HG02943 (cell line): ENCODE measurements at regions not wholly inside any gene's neighbourhood (a gene's known extent, or its start where the extent isn't known, plus 50 kb on each side); places are given as distances from the start of the nearest gene placed in this dataset.
"Not testable (repeated sequence)": the region's sequence is repeated elsewhere in the genome, so short reads cannot be mapped to it uniquely, and the experiment has no call there.

Source experiments
- ATAC-seq: cut with Tn5 transposase; IDR thresholded peaks from one replicate; pipeline ENCODE4 v1.9.1; 2021; ENCODE audit warnings: mild to moderate bottlenecking, low read depth, moderate library complexity; ENCODE audit not compliant: unreplicated experiment

DNA sequence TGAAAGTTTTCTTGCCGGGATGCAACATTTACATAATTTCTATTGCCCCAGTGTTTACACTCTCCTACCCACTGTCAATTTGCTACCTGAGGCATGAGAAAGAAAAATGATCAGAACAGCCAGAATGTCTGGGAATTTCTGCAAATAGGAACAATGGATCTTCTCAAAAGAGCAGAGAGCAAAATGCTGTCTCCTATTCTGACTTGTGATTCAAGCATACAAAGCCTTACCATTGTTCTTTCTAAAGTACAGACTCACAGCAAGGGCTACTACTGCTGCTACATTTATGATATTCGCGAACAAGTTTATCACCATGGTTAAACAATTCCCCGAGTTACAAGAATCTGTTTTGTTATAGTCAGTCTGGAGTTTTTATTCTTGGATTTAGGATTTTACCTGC is 329.9 kb upstream of the CELF2 start:
- no peak for ATAC-seq

DNA sequence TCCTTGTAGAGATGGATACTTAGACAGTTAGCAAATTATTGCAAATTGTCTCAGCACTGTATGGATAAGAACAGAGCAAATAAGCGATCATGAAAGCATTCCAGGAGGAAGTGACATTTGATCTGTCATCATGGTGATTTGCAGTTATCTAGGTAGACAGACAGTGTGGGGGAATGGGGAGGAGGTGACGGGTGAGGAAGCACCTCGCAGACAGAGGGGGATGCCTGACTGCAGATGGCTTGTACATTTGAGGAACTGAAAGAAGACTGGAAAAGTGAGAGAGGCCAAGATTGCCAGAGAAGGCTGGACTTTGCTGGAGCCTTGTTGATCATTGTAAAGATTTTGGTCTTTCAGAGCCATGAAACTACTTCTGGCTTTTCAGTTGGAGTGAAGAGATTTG is 318.2 kb upstream of the CELF2 start:
- no peak for ATAC-seq

DNA sequence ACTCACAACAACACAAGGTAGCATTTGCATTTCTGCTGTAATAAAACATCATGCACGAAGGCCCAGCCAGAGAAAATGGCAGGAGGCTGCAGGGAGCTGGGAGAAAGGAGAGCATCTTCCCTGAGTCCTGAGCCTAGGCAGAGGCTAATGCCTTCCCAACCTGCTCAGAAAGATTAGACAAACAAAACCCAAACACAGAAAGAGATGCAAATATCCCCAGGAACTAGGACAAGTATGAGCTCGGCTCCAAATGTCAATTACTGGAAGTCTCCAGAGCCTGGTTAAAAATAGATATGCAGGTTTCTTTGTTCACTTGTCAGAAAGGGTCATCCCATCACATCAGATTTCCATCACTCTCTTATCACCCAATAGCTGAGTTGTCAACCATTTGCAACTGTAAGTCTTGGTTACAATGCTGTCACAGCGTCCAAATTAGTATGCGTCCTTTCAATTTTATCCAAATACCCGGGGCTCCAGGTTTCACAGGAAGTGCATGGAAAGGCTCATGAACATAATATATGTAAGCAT is 316.5 kb upstream of the CELF2 start:
- ATAC-seq = no peak

DNA sequence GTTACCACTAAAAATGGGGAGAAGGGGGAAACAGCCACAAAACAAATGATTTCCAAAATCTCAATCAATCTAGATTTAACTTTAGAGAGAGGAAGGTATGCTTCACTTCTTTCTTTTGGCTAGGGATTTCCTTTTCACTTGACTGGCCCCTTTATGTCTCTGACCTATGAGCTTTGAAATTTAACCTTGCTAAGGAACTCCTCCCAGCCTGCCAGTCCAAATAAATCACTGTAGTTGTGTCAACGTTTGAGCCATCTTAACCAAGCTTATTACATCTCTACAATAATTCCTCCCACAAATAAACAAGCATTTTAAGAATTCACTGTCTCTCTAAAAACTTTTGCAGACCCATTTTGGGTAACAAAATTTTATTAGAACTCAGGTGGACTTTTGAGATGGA is 315.5 kb upstream of the CELF2 start:
- no peak for ATAC-seq

DNA sequence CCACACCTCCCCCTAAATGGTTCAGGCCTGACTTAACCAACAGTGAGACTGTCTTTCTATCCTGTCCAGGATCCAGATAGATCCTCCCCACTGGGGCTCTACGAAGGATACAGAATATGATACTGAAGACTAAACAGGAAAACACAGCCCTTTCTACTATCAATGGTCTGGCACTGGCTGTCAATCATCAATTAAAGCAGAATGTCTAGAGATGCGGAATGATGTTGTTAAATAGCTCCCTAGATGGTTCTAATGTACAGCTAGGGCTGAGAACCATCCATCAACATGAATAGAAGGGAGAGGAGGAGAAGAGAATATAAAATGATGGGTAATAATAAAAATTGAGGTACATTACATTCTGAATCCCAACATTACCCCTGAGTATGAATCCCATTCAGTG is 314.3 kb upstream of the CELF2 start:
- ATAC-seq = no peak

DNA sequence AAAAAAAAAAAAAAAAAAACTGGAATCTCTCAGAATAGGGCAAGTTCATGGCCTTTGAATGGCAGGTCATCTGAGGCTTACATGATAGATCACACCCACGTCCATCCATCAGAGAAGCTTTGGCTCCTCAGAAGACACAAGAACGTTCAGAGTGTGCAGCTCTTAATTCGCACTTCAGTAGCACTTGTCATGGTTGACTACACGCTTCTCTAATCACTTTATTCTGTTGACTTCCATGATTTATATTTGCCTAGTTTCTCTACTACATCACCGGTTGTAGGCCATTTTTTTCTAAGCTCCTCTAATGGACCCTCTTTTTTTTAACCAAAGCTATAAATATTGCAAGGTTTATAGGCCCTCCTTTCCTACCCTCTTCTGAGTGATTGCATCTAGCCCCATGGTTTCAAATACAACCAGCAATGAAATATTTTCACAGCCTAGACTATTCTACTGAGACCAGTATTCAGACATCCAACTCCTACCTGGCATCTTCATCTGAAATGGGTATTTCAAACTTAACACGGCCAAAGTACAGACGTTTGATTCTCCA is 305.4 kb upstream of the CELF2 start:
- no peak for ATAC-seq

DNA sequence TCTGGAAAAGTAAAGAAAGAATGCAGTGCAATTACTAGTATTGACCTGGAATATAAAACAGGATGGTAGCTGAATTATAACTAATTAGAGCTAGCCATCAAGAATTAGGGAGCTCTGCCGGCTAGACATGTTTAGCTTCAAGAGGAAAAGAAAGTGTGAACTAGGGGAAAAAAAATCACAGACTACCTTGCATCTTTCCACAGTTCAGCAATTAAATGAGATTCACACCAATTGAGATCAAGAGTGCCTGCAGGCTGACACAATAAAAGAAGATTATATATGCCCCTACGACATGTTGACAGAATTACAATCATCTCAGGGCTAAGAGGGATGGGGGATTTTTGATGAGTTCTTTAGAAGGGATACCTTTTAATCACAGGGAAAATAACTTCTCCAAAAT is 303.3 kb upstream of the CELF2 start:
- ATAC-seq = no peak

DNA sequence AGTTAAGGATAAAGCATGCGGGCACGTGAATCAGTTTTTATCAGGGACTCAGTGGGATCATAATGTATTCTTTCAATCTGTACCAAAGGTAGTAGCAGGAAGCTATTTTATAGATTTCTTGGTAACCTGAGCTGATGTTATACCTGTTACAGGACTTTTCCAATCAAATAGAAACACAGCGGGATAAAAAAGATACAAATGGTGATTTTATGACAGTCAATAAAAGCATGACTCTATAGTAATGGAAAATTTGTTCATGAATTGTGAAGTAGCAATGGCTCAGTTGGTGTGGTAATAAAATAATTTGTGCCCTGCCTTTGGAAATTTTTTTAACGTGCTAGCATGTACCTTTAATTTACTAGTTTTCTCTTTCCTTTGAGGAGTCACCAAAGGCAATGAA is 300.7 kb upstream of the CELF2 start:
- ATAC-seq = no peak

DNA sequence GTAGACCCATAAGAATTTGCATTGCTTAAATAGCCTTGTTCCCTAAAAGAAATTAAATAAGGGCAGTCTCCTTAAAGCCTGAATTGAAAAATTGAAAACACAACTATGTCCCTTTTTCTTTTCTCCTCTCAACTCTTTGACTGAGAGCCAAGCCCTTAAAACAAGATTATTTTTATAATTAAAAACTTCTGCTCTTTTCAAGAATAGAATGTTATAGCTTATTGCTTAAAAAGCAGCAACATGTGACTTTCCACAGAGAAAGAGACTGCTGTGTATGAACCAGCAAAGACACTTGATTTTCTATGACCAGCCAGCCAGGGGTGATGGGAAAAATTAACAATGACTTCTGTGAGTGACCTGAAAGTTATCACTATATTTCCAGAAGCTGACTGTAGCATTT is 295.2 kb upstream of the CELF2 start:
- ATAC-seq = no peak

DNA sequence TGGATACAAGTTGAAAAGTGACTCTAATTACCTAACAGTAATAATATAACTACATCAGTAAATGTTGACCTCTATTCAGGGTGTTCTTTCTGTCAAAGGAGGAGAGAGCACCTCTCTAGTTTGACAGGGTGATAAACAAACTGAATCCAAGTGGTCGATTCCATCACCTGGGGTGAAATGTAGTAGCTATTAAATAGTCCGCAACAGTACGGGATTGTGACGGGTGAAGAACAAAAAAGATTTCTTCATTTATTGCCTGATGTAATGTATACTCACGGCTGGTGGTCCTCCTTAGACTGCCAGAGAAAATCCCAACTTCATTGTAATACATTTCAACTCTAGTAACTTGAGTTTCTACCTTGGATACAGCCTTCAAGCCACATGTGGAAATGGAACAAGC is 292.5 kb upstream of the CELF2 start:
- ATAC-seq = no peak

DNA sequence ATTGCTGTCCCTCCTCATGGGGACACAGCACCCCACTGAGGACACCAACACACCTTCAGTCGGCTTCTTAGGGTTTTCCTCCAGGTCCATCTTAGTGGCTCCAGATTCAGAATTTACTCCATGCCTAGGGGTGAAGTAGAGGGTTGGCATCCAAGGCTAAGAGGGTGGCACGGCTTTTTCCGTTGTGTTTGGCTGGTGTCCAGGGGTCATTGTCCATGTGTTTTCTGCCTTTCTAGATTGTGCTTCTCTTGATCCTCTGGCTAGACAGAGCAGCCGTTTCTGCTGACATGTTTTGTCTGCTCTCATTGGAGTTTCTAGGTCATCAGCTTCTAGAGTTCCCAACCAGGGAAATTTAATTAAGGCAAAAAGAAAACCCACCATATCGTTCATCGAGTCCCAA is 291.6 kb upstream of the CELF2 start:
- ATAC-seq = no peak

DNA sequence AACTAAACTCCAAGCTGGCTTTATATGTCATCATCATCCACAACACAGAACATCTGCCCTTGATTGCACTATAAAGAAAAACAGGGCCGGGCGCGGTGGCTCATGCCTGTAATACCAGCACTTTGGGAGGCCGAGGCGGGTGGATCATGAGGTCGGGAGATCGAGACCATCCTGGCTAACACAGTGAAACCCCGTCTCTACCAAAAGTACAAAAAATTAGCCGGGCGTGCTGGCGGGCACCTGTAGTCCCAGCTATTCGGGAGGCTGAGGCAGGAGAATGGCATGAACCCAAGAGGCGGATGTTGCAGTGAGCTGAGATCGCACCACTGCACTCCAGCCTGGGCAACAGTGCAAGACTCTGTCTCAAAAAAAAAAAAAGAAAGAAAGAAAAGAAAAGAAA is 290.3 kb upstream of the CELF2 start:
- ATAC-seq = not testable (repeated sequence)

DNA sequence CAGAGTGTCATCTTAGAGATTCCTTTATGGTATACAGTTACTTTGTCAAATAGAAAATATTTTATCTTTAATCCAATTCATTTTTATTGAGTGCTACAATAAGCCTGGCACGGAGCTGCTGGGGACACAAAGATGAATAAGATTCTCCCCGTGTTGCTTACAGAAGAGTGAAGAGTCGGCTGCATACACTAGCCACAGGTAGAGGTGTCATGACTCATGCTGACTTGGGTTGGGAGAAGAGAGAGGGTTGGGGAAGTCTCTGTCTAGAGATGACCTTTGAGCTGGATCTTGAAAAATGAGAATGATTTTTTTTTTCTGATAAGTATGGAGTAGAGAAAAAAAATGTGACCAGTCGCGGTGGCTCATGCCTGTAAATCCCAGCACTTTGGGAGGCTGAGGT is 289.9 kb upstream of the CELF2 start:
- no peak for ATAC-seq

DNA sequence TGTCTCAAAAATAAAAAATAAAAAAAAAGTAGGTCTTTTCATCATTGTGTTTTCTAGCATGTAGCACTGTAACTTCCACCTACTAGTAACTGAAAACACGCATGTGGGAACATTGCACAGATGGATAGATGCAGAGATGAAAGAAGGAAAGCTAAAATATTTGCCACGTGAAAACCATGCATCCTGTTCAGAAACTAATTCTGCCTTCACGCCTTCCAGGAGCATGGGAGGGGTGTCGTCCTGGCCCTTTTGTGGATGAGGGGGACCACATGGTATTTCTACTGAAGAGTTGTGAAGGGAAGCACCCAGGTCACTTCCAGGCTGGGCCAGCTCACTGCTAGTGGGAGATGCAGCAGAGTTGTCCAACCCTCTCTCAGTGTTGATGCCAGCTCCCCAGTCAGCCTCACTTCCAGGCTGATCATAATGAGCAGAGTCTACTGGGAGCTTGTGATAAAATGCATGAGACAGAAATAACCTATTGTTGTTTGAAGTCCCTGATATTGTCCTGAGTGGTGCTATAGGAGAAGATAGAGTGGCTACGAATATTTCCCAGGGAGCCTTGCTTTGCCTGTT is 287.1 kb upstream of the CELF2 start:
- no peak for ATAC-seq

DNA sequence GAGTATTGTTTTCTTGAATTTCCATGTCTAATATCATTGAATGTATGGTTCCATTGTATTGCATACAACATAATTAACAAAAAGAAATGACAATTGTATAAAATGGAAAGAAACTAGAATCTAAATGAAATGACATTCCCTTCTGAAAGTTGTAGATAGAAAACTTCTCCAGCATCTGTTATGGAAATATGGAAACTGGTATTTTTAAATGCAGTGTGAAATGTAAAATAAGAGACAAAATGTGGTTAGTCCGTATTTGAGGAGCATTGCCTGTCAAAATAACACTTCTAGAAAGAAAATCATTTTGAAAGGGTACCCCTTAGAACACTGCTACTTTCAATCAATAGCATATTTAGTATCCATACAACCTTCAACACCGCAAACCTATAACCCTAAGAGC is 286.3 kb upstream of the CELF2 start:
- ATAC-seq = no peak

DNA sequence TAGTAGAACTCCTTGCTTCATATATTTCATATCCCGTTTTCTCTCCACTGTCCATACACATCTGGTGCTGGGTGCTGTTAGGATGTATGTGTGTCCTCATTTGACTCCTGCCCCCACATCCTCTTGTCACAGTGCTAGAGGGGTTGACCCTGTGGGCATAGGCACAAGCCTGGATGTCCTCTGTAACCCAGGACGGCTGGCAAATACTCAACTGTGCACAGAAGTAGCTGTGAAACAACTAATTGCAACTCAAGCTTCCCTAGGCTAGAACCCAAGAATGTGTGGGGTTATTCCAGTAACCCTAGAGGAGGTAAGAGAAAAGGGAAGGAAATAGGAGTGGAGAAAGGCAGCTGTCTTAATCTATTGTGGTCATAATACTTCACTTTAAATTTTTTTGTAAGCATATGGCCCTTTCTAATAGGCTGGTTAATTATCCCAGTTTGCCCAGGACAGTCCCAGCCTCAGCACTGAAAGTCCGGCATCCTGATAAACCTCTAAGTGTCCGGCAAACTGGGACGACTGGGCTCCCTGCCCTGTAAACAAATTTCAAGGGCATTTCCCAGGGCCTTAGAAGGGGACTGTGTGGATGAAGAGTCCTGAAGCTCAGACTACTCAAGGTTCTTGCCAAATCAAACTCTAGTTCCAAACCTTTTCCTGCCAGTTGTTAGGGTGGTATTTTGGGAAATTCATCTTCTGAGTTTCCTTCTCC is 283.2 kb upstream of the CELF2 start:
- ATAC-seq = no peak

DNA sequence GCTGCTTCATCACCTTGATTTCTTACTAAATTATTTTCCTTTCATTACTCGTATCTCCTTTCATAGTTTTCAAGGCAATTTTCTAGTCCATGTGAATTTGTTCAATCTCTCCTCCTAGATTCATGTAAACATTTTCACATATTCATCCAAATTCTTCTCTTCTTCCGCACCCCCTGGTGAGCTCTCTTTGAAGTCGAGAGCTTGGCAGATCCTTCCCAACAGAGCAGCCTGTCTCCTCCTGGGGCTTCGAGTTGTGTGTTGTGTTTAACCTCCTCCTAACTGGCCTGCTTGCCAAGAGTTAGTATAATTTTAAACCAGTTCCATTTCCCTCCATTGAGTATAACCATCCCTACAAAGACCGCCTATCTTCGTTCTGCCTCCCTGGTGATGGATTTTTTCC is 272.4 kb upstream of the CELF2 start:
- no peak for ATAC-seq

DNA sequence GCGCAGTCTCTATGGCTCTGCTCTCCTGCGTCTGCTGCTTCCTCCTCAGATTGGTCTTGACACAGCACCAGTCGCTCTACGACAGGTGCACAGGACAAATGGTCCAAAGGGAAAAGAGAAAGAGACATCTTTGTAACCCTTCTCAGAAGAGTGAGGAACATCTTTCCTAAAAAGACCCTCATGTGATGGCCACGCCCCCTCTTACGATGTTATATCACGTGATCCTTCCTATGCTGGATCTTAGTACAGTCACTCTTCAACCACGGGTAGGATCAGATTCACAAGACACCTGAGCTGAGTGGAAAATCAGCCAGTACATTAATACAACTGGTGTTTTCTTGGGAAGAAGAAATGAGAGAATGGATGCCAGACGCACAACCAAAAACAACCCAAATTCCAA is 262.2 kb upstream of the CELF2 start:
- ATAC-seq = no peak

DNA sequence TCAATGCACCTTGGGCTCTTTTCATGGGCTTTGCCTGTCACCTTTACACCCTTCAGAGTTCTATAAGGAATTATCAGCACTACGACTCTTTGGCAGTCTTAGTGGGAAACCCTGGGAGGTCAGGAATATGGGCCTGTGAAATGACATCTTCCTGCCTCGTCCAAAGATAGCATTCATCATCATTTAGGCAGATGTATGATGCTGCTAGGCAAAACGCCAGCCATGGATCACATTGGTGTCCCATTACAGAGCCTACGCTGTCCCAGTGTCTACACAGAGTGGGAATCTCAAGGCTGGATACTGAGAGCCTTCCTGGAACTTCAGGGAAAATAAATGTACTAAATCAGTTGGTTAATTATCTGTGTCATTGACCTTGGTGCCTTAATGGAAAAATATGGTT is 259.4 kb upstream of the CELF2 start:
- ATAC-seq = no peak

DNA sequence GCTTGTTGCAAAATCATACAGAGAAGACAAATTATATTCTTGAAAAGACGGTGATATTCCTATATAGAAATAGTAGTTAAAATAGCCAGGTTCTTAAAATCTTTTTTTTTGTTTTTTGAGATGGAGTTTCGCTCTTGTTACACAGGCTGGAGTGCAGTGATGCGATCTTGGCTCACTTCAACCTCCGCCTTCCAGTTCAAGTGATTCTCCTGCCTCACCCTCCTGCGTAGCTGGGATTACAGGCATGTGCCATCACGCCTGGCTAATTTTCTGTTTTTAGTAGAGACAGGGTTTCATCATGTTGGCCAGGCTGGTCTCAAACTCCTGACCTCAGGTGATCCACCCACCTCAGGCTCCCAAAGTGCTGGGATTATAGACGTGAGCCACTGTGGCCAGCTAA is 257.9 kb upstream of the CELF2 start:
- not testable (repeated sequence) for ATAC-seq

DNA sequence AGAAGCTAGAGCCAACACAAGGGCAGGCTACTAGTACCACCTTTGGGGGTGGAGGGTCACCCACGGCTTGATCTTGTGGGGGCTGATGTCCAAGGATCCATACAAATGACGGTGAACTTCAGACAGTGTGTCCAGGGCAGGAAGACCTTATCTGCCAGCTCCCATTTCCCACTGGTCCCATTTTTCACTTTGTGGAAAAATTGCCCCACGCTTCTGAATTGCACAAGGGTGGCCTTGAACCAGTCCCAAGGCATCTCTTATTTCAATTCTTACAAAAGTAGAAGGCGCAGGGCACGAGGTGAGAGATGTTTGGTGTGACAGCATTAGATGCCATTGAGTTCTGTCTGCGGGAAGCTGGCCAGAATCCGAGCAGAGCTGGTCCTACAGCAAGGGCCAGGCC is 252.7 kb upstream of the CELF2 start:
- ATAC-seq = no peak

DNA sequence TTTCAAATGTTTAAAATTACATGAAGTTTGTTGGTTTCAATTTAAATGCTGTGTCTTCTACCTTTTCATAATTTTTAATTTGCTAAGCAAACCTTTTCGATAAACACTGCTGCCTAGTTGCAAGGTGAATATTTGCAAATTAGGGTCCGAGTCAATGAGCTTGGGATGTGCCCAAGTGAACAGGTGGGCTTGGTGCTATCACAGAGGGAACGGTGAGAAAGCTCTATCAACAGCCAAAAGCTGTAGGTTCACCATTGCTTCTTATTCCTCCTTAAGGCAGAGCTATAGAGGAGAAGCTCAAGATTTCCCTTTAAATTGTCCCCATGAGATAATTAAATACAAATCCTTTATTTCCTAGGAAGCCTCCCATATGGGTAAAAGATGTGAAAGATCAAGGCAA is 245.3 kb upstream of the CELF2 start:
- ATAC-seq = no peak
